T-helper 2 cell treated with Interferon-gamma antibody and Interleukin-4, amounts not matched to agents 5 μg/mL and 100 μg/mL, for 36 hours (primary cell): ENCODE measurements at regions not wholly inside any gene's neighbourhood (a gene's known extent, or its start where the extent isn't known, plus 50 kb on each side); places are given as distances from the start of the nearest gene placed in this dataset.
"Not testable (repeated sequence)": the region's sequence is repeated elsewhere in the genome, so short reads cannot be mapped to it uniquely, and the experiment has no call there.

Experiments
- DNase-seq: peaks from one replicate; pipeline ENCODE4 v3.0.0; 2021; ENCODE audit warnings: low spot score
- H3K27ac Mint-ChIP-seq: one replicate; pipeline ENCODE4 v1.8.0; 2021; ENCODE audit warnings: mild to moderate bottlenecking, mixed read lengths
- H3K27me3 Mint-ChIP-seq: one replicate; pipeline ENCODE4 v1.8.0; 2021; ENCODE audit warnings: low read depth, mixed read lengths
- H3K36me3 Mint-ChIP-seq: one replicate; pipeline ENCODE4 v1.8.0; 2021; ENCODE audit warnings: low read depth, mixed read lengths
- H3K4me1 Mint-ChIP-seq: one replicate; pipeline ENCODE4 v1.8.0; 2021; ENCODE audit warnings: low read depth, mixed read lengths
- H3K4me3 Mint-ChIP-seq: one replicate; pipeline ENCODE4 v1.8.0; 2022; ENCODE audit warnings: mild to moderate bottlenecking, moderate library complexity, mixed read lengths
- H3K9me3 Mint-ChIP-seq: one replicate; pipeline ENCODE4 v1.8.0; 2021; ENCODE audit warnings: mixed read lengths

DNA sequence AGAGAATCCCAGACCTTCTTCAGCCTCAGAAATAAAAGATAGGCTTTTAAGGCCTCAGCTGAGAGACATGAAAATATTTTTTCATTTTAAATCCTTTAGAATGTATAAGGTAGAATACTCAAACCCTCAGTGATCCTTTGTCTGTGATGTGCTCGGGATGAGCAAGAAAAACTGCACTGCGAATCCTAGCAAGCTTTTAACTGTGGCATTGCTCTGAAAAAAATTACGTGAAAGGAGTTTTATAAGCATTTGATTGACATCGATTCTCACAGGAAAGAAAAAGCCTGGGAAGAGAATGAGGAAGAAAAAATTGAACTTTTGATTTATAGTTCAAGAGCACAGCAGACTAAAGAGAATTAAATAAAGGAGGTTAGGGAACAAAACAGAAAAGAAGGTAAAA, 120.0 kb downstream of the TMEM168 start:
- no peaks in the 10 kb centered on the region for H3K4me1 Mint-ChIP-seq
- no peak for DNase-seq
- H3K9me3 Mint-ChIP-seq: no peaks in the 10 kb centered on the region
- no peaks in the 10 kb centered on the region for H3K27me3 Mint-ChIP-seq
- H3K4me3 Mint-ChIP-seq: no peak overlapping the region
- no peaks in the 10 kb centered on the region for H3K36me3 Mint-ChIP-seq
- no peak overlapping the region for H3K27ac Mint-ChIP-seq

DNA sequence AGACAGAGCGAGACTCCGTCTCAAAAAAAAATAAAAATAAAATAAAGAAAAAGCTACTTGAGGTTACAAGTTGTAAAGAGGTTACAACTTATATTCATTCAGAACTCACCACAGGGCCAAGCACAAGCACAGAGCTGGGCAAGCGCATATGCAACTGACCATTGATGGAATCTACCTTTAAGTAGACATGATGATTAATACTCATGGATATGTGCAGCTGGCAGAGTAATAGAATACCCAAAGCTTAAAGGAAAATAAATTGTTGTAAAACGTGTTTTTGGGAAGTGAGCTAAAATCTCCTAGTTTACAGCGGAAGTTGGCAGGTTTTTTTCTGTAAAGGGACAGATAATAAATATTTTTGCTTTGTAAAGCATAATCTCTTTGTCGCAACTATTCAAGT, 111.6 kb downstream of the TMEM168 start:
- Mint-ChIP-seq H3K27me3 (no peaks in the 10 kb centered on the region), H3K9me3 (no peaks in the 10 kb centered on the region), H3K36me3 (no peaks in the 10 kb centered on the region), H3K4me1 (no peaks in the 10 kb centered on the region), H3K27ac (no peak overlapping the region), H3K4me3 (no peak overlapping the region)
- no peak for DNase-seq

DNA sequence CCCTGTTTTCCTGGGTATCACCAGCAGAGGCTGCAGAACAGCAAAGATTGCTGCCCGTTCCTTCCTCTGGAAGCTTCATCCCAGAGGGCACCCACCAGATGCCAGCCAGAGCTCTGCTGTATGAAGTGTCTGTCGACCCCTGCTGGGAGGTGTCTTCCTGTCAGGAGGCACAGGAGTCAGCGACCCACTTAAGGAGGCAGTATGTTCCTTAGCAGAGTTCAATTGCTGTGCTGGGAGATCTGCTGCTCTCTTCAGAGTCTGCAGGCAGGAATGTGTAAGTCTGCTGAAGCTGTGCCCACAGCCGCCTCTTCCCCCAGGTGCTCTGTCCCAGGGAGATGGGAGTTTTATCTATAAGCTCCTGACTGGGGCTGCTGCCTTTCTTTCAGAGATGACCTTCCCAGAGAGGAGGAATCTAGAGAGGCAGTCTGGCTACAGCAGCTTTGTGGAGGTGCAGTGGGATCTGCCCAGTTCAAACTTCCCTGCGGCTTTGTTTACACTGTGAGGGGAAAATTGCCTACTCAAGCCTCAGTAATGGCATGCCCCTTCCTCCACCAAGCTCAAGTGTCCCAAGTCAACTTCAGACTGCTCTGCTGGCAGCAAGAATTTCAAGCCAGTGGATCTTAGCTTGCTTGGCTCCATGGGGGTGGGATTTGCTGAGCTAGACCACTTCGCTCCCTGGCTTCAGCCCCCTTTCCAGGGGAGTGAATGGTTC, 100.6 kb downstream of the TMEM168 start:
- not testable (repeated sequence) for DNase-seq, H3K4me1 Mint-ChIP-seq, H3K36me3 Mint-ChIP-seq, H3K4me3 Mint-ChIP-seq, H3K27me3 Mint-ChIP-seq, H3K27ac Mint-ChIP-seq, H3K9me3 Mint-ChIP-seq

DNA sequence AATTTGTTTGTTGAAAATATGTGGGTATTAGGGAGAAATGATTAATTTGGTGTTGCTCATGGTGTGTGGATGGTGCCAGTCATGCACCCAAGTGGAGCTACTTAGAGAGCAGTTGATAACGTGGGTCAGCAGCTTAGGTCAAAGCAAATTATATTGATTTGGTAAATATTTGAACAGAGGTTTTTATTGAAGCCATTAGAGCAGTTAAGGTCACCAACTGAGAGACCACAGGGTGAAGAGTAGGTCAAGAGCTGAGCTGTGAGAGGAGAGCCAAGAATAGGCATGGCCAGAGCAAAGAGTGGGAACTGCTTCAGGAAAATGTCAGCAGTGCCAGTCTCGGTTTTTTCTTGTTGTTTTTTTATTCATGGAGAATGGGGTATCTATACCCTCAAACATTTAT, 97.9 kb downstream of the TMEM168 start:
- Mint-ChIP-seq H3K36me3 (no peaks in the 10 kb centered on the region), H3K4me1 (no peaks in the 10 kb centered on the region), H3K4me3 (no peak overlapping the region)

DNA sequence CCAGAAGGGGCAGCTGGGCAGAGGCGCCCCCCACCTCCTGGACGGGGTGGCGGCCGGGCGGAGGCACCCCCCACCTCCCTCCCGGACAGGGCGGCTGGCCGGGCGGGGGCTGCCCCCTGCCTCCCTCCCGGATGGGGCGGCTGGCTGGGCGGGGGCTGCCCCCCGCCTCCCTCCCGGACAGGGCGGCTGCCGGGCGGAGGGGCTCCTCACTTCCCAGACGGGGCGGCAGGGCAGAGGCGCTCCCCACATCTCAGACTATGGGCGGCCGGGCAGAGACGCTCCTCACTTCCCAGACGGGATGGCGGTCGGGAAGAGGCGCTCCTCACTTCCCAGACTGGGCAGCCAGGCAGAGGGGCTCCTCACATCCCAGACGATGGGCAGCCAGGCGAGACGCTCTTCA, 93.0 kb downstream of the TMEM168 start:
- H3K27ac Mint-ChIP-seq, DNase-seq, H3K4me1 Mint-ChIP-seq, H3K4me3 Mint-ChIP-seq, H3K9me3 Mint-ChIP-seq, H3K36me3 Mint-ChIP-seq, H3K27me3 Mint-ChIP-seq: not testable (repeated sequence)

More for the DNA sequence above, 97.9 kb downstream of the TMEM168 start:
- no peaks in the 10 kb centered on the region for H3K27me3 Mint-ChIP-seq
- no peak overlapping the region for H3K27ac Mint-ChIP-seq
- DNase-seq: no peak
- no peaks in the 10 kb centered on the region for H3K9me3 Mint-ChIP-seq

DNA sequence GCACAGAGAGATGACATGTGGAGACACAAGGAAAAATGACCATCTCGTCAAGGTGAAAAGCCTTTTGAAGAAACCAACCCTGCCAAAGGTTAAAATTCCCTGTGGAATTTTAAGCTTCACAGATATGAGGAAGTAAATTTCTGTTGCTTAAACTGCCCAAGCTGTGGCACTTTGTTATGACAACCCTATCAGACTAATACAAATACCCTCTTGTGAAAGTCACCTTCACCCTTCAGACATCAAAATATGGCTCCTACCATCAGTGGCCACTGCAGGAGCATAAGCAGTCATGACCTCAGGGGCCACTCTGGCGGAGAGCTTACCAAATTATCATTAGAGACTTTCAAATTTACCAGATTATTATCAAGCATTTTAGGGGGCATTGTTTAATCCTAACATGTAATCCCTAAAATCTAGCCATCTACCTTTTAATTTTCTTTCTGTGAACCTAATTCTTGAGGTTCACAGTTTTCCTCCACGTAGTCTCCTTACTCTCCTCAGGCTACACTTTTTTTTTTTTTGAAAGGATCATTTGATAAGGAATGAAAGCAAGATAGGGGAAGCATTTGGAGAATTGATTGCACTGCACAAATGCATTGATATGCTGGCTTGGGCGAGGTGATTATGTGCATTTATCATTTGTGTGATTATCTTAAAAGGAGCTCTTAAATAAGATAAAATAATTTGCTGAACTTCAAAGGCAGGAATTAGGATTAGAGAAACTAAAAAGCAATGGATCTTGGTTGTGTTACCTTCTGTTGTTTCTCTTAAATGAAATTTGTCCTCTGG, 90.3 kb downstream of the TMEM168 start:
- no peaks in the 10 kb centered on the region for H3K9me3 Mint-ChIP-seq

DNA sequence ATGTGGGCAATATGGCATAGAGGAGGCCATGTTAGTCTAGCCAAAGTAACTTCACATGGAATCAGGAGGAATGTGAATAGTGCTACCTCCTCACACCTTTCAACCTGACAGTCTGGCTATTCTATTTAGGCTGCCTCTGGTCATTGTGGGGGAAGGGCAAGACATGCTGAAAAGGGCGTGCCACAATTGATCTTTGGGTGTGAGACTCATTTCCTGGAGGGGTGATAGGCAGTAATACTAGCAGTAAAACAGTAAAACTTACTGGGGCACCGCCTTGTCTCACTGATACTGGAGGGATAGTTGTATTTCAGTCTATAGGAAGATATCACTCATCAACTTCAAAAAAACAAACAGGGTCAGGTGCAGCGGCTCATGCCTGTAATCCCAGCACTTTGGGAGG, 88.7 kb downstream of the TMEM168 start:
- Mint-ChIP-seq H3K4me3 (no peak overlapping the region), H3K27me3 (peaks cover 2% of the 10 kb centered on the region), H3K9me3 (no peaks in the 10 kb centered on the region), H3K36me3 (no peaks in the 10 kb centered on the region), H3K4me1 (no peaks in the 10 kb centered on the region), H3K27ac (no peak overlapping the region)
- no peak for DNase-seq

More for the DNA sequence above, 90.3 kb downstream of the TMEM168 start:
- no peak overlapping the region for H3K4me3 Mint-ChIP-seq
- no peaks in the 10 kb centered on the region for H3K36me3 Mint-ChIP-seq
- no peaks in the 10 kb centered on the region for H3K4me1 Mint-ChIP-seq
- H3K27ac Mint-ChIP-seq: no peak overlapping the region
- peaks cover 2% of the 10 kb centered on the region for H3K27me3 Mint-ChIP-seq
- no peak for DNase-seq

DNA sequence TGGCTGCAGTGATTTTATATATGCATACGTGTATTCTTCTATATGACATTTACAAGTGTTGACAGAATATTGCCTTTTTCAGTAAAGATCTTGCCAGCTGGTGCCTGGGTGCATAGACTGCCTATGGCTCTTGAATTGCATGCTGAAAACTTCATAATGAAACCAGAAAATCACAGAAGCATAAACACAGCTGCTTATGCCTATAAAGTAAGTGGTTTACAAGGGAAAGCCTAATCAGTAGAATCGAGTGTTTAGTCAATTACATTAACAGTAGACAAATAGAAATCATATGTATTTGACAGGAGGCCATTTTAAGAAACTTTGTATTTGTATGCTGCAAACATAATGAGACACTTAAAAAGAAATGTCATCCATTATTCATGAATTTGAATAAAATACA, 82.5 kb downstream of the TMEM168 start:
- Mint-ChIP-seq H3K27me3 (peaks cover 2% of the 10 kb centered on the region), H3K9me3 (no peaks in the 10 kb centered on the region), H3K4me3 (no peak overlapping the region), H3K27ac (no peak overlapping the region), H3K4me1 (no peaks in the 10 kb centered on the region), H3K36me3 (no peaks in the 10 kb centered on the region)
- DNase-seq: no peak

DNA sequence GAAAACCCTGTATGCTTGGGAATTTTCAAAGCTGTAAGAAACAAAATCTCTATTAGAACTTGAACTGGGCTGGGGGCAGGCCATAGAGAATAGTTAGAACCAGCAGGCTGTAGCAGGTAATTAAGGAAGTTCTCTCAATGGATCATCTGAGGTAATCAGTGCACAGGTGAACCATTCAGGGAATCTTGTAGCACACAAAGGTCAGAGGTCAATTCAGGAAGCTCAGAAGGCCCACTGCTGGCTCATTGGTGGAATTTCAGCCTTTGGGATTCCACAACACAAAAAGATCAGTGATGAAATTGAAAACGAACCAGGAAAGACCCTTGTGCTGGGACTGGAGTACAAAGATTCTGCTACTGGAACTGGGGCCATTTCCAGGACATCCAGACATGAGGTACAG, 82.0 kb downstream of the TMEM168 start:
- Mint-ChIP-seq H3K4me1 (no peaks in the 10 kb centered on the region), H3K4me3 (no peak overlapping the region), H3K27ac (no peak overlapping the region), H3K36me3 (no peaks in the 10 kb centered on the region), H3K9me3 (no peaks in the 10 kb centered on the region), H3K27me3 (peaks cover 2% of the 10 kb centered on the region)
- no peak for DNase-seq
